Ammon's horn (tissue), 1 donor: ENCODE measurements at regions not wholly inside any gene's neighbourhood (a gene's known extent, or its start where the extent isn't known, plus 50 kb on each side); places are given as distances from the start of the nearest gene placed in this dataset.
A peak's percentile ranks its signal among the peaks of the same experiment; 100 is the strongest.

Experiments used
- DNase-seq: peaks from one replicate; pipeline ENCODE4 v3.0.0-alpha.2; 2016; ENCODE audit warnings: low spot score

- DNase-seq: no peak
Measured at GRCh38 chr1:38576241-38576640, 283.3 kb downstream of the RRAGC start.

GRCh38 chr1:38571726-38572125 is 287.8 kb downstream of the RRAGC start:
- peak; percentile 54 for DNase-seq

DNA sequence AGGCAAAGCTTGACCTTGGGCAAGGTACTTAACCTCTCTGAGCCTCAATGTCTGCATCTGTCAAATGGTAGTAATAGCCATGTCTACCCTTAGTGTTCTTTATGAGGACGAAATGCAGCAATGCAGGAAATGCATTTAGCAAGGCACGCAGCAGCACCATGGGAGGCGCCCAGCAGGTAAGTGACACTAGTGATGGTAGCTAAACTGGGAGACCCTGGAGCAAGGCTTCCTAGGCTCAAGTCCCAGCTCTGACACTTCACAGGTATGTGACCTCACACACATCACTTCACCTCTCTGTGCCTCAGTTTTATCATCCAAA is 289.0 kb downstream of the RRAGC start:
- DNase-seq: no peak

GRCh38 chr1:38569932-38570656 is 289.5 kb downstream of the RRAGC start:
- DNase-seq: no peak

- DNase-seq: no peak
Measured at GRCh38 chr1:38568061-38568857, 291.3 kb downstream of the RRAGC start.

DNA sequence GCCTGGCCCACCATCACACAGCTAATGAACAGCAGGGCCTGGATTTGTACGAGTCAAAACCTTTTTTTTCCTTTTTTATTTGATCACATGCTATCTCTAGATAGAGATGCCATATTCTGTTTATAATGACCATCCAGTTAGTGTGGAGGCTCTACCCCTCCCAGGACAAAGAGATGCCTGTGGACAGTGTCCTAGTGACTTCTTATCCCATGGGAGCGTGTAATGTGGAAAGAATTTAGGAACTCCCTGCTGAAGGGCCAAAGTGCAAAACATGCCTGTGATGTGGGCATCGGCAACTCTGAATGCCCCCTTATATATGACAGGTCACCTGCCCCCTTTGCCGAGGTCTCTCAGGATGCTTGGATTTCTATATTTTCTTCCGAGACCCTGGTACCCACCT is 292.2 kb downstream of the RRAGC start:
- no peak for DNase-seq

GRCh38 chr1:38565020-38565491 is 294.5 kb downstream of the RRAGC start:
- peak; percentile 35 for DNase-seq

DNA sequence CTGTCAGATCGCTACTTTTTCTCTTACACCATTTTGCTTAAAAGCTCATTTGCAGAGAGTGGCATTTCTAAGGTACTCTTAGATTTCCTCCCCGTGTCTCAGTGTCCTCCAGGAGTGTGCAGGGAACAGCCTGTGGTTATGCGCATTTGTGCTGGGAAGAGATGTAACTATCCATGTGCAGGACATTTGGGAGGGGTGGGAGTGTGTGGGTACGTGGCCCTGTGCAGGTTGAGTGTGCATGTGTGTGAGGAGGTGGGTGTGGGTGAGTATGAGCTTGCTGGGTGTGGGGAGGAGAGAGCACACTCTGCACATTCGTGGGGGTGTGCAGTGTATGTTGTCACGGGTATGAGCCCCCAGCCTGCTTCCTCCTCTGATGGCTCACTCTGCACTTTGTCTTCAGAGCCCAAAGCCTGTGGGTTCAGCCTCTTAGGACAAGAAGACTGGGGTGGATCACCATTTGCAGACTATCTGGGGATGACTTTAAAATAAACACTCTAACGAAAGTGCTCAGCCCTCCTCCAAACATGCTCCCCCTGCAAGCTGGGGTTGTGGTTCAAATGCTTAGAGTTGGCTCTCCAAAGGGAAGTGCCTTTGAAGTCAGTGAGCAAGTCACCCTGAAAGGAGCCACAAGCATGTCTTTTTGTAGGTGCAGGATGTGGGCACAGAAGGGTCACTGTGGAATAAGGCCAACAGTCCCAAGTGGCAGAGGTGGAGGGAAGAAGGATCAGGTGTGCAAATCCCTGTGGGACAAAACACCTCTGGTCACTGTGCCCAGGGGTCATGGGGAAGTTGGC is 295.4 kb downstream of the RRAGC start:
- no peak for DNase-seq

- no peak for DNase-seq
Measured at GRCh38 chr1:38561725-38562124, 297.8 kb downstream of the RRAGC start.

DNA sequence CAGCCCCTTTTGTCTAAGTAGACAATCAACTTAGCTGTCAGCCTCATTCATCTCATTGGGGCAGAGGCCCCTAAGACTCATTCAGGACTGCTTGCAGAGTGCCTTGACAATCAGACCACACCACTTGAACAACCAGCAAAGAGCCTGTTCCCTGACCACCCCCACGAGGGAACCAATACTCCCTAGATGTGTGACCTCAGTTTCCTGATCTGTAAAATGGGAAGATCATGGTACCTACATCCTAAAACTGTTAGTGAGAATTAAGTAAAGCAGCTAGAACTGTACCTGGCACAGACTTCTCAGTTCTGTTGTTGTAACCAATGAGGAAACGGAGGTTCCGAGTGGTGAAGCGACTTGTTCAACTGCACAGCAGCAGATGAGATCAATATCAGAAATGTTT is 298.5 kb downstream of the RRAGC start:
- no peak for DNase-seq

DNA sequence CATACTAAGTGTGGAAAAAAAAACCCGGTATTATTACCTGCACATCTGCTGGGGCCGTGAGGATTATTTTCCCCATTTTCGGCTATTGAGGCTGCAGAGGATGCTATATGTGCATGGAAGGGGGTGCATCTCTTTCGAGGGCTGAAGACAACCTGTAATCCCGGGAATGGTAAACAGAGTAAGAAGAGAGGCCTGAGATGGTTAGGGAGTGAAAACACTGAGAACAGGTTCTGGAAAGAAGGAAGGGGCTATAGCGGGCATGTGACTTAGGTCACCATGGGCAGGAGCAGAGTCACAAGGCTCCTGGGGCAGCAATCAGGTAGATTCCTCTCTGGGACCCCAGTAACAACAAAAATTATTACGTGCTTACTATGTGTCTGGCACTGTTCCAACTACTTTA is 299.1 kb downstream of the RRAGC start:
- no peak for DNase-seq

GRCh38 chr1:38559446-38560165 is 300.0 kb downstream of the RRAGC start:
- DNase-seq: peak; percentile 40

DNA sequence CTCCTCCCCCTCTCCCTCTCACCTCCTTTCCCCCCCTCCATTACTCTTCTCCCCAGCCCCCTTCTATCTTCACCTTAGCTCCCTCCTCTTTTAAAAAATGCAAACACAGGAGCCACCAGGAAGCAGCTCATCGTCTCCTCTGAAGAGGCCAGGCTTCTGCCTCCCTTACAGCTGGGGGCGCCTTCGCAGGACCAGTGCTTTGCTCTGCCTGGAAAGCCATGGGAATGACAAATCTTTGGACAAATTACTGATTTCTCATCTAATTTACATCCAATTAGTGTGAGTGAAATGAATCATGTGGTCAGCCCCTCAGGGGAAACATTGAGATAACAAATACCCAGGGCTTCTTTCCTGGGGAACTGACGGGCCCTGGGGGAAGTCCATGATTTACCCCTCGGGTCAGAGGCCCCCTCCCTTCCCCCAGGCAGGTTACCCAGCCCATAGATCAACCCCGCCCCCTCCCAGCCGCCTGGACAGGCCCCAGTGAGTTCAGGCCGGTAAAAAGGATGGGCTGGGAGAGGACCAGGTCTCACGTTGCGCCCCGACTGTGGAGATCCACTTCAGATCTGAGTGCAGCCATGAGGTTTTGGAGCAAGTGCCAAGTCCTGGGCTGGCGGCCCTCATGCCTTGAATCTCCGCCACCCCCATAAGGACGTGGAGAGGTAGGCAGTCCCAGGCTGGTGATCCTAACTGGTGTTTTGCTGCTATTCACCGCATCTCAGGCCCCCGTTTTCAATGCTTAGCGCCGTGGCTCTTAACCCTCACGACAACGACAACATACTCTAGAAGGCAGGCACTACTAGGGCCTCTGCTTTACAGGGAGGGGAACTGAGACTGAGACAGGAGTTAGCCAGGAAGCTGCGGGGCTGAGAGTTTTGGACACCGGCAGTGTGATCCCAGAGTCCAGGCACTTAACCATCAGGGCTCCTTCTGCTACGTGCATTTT is 300.8 kb downstream of the RRAGC start:
- no peak for DNase-seq

- DNase-seq: no peak
Measured at GRCh38 chr1:38558055-38558454, 301.5 kb downstream of the RRAGC start.

- no peak for DNase-seq
Measured at GRCh38 chr1:38555594-38555993, 304.0 kb downstream of the RRAGC start.

GRCh38 chr1:38555130-38555529 is 304.4 kb downstream of the RRAGC start:
- no peak for DNase-seq

DNA sequence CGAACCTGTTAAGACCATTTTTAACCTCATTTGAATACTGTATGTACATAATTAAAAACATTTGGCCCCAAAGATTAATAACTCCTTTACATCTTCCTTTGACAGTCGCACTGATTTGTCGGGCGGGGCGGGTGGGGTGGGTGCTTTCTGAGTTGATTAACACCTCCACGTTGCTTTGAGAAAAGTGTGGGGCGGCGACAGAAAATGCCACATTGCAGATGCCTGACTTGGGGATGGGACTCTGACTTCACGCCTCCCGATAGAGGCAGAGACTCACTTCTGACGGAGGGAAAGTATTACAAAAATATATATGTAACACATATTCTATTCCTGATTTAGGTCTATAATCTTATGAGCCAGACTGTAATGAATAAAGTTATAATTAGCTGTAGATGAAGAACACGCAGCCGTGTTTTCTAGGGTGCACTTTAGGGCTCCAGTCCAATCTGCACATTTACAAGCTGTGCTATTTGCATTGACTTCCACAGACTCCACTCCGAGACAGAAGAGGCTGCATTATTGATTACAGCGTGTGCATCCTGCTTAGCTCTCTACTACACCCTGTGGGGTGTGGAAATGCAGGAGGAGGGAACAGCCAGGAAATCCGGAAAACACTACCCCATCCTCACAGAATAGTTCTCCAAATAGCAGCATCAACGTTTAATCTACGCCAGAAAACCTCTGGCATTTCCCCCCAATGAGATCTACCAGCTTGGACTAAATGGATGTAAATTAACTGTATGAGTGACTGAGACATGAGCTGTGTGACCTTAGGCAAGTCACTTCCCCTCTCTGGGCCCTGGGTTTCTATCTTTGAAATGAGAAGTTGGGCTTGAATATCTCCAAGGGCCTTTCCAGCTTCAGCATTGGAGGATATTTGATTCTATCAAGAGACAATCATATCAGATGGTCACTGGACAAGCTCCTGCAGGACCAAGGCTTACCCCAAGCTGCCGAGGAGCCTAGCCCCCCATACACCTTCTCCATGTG is 308.0 kb downstream of the RRAGC start:
- no peak for DNase-seq

GRCh38 chr1:38549191-38549590 is 310.4 kb downstream of the RRAGC start:
- peak; percentile 45 for DNase-seq

DNA sequence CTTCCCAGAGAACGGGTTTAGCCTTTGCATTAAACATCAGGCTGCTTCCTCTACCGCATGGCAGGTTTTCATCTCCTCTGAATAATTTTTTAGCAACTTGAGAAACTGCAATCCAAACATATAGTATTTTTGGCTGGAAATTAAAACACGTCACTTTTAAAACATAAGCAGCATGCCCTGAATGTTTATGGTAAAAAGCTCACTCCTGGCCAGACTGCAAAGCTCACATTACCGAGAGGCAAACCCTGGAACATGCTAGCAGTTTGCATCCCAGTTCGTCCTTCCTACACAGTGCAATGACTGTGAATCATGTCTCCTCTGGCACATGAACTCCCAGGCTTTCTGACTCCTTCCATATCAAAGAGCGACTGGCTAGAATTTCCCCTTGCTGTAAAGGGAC is 312.3 kb downstream of the RRAGC start:
- no peak for DNase-seq

GRCh38 chr1:38546636-38547035 is 312.9 kb downstream of the RRAGC start:
- DNase-seq: peak; percentile 23
